ENCODE measurements at regions not wholly inside any gene's neighbourhood (a gene's known extent, or its start where the extent isn't known, plus 50 kb on each side); places are given as distances from the start of the nearest gene placed in this dataset.

GRCh38 chr6:66675906-66676305 is 968.9 kb upstream of the EYS start:
- H3K4me3 Mint-ChIP-seq, result no peak overlapping the region
- H3K27me3 Mint-ChIP-seq, result no peaks in the 10 kb centered on the region
- H3K36me3 Mint-ChIP-seq, result no peaks in the 10 kb centered on the region
- H3K27ac Mint-ChIP-seq, result no peak overlapping the region
- peaks cover 0 to 3% (median 2%) of the 10 kb centered on the region in 3 donors for H3K9me3 Mint-ChIP-seq
- no peaks in the 10 kb centered on the region for H3K4me1 Mint-ChIP-seq

- H3K36me3 Mint-ChIP-seq, result no peaks in the 10 kb centered on the region
- no peaks in the 10 kb centered on the region for H3K4me1 Mint-ChIP-seq
- no peak overlapping the region for H3K27ac Mint-ChIP-seq
- no peaks in the 10 kb centered on the region for H3K27me3 Mint-ChIP-seq
- peaks cover 0 to 3% (median 0%) of the 10 kb centered on the region in 3 donors for H3K9me3 Mint-ChIP-seq
- no peak overlapping the region for H3K4me3 Mint-ChIP-seq
These were observed 957.1 kb upstream of the EYS start for GRCh38 chr6:66664112-66664511.

GRCh38 chr6:66662721-66663507 is 955.9 kb upstream of the EYS start:
- Mint-ChIP-seq H3K27ac (no peak overlapping the region), H3K36me3 (no peaks in the 10 kb centered on the region), H3K27me3 (no peaks in the 10 kb centered on the region), H3K4me1 (no peaks in the 10 kb centered on the region), H3K9me3 (peaks cover 0 to 2% (median 0%) of the 10 kb centered on the region in 3 donors), H3K4me3 (no peak overlapping the region)

GRCh38 chr6:66662196-66662595 is 955.2 kb upstream of the EYS start:
- H3K36me3 Mint-ChIP-seq, result no peaks in the 10 kb centered on the region
- no peaks in the 10 kb centered on the region for H3K4me1 Mint-ChIP-seq
- peaks cover 0 to 2% (median under 1%) of the 10 kb centered on the region in 3 donors for H3K9me3 Mint-ChIP-seq
- no peak overlapping the region for H3K27ac Mint-ChIP-seq
- no peaks in the 10 kb centered on the region for H3K27me3 Mint-ChIP-seq
- no peak overlapping the region for H3K4me3 Mint-ChIP-seq

GRCh38 chr6:66655420-66655819 is 948.4 kb upstream of the EYS start:
- Mint-ChIP-seq H3K27me3 (no peaks in the 10 kb centered on the region), H3K4me1 (no peaks in the 10 kb centered on the region)

GRCh38 chr6:66638518-66638917 is 931.5 kb upstream of the EYS start:
- Mint-ChIP-seq H3K4me1 (no peaks in the 10 kb centered on the region), H3K27ac (no peak overlapping the region), H3K27me3 (no peaks in the 10 kb centered on the region), H3K9me3 (peaks cover 0 to 8% (median under 1%) of the 10 kb centered on the region in 3 donors), H3K4me3 (no peak overlapping the region), H3K36me3 (peaks cover 1% of the 10 kb centered on the region)

More at GRCh38 chr6:66655420-66655819, 948.4 kb upstream of the EYS start:
- Mint-ChIP-seq H3K27ac (no peak overlapping the region), H3K36me3 (no peaks in the 10 kb centered on the region), H3K9me3 (peaks cover 0 to 8% (median 2%) of the 10 kb centered on the region in 3 donors), H3K4me3 (no peak overlapping the region)

- H3K36me3 Mint-ChIP-seq, result peaks cover 1% of the 10 kb centered on the region
These were observed 931.1 kb upstream of the EYS start for GRCh38 chr6:66638099-66638498.

GRCh38 chr6:66628917-66629316 is 921.9 kb upstream of the EYS start:
- peaks cover 2% of the 10 kb centered on the region for H3K27me3 Mint-ChIP-seq
- no peak overlapping the region for H3K4me3 Mint-ChIP-seq
- H3K36me3 Mint-ChIP-seq, result no peaks in the 10 kb centered on the region
- peaks cover 0 to 3% (median 2%) of the 10 kb centered on the region in 3 donors for H3K9me3 Mint-ChIP-seq
- no peaks in the 10 kb centered on the region for H3K4me1 Mint-ChIP-seq
- no peak overlapping the region for H3K27ac Mint-ChIP-seq

More at GRCh38 chr6:66638099-66638498, 931.1 kb upstream of the EYS start:
- H3K27ac Mint-ChIP-seq, result no peak overlapping the region
- H3K27me3 Mint-ChIP-seq, result no peaks in the 10 kb centered on the region
- peaks cover 0 to 8% (median 0%) of the 10 kb centered on the region in 3 donors for H3K9me3 Mint-ChIP-seq
- no peaks in the 10 kb centered on the region for H3K4me1 Mint-ChIP-seq
- H3K4me3 Mint-ChIP-seq, result no peak overlapping the region

GRCh38 chr6:66623050-66623449 is 916.0 kb upstream of the EYS start:
- H3K9me3 Mint-ChIP-seq, result peaks cover 0 to 6% (median 0%) of the 10 kb centered on the region in 3 donors
- no peak overlapping the region for H3K27ac Mint-ChIP-seq
- H3K27me3 Mint-ChIP-seq, result peaks cover 2% of the 10 kb centered on the region
- no peak overlapping the region for H3K4me3 Mint-ChIP-seq
- no peaks in the 10 kb centered on the region for H3K4me1 Mint-ChIP-seq
- no peaks in the 10 kb centered on the region for H3K36me3 Mint-ChIP-seq

GRCh38 chr6:66605971-66606370 is 898.9 kb upstream of the EYS start:
- peaks cover 1 to 12% (median 5%) of the 10 kb centered on the region in 3 donors for H3K9me3 Mint-ChIP-seq

GRCh38 chr6:66605011-66605410 is 898.0 kb upstream of the EYS start:
- Mint-ChIP-seq H3K36me3 (no peaks in the 10 kb centered on the region), H3K4me3 (no peak overlapping the region), H3K9me3 (peaks cover 1 to 12% (median 5%) of the 10 kb centered on the region in 3 donors), H3K4me1 (no peaks in the 10 kb centered on the region), H3K27ac (no peak overlapping the region), H3K27me3 (no peaks in the 10 kb centered on the region)

More at GRCh38 chr6:66605971-66606370, 898.9 kb upstream of the EYS start:
- no peak overlapping the region for H3K27ac Mint-ChIP-seq
- no peak overlapping the region for H3K4me3 Mint-ChIP-seq
- no peaks in the 10 kb centered on the region for H3K4me1 Mint-ChIP-seq
- H3K36me3 Mint-ChIP-seq, result no peaks in the 10 kb centered on the region
- H3K27me3 Mint-ChIP-seq, result no peaks in the 10 kb centered on the region

GRCh38 chr6:66599541-66599940 is 892.5 kb upstream of the EYS start:
- Mint-ChIP-seq H3K36me3 (no peaks in the 10 kb centered on the region), H3K4me3 (no peak overlapping the region), H3K4me1 (no peaks in the 10 kb centered on the region), H3K27me3 (no peaks in the 10 kb centered on the region), H3K27ac (no peak overlapping the region), H3K9me3 (peaks cover 1 to 5% (median 3%) of the 10 kb centered on the region in 3 donors)

- peaks cover 0 to 6% (median 0%) of the 10 kb centered on the region in 3 donors for H3K9me3 Mint-ChIP-seq
- no peaks in the 10 kb centered on the region for H3K36me3 Mint-ChIP-seq
- H3K27me3 Mint-ChIP-seq, result no peaks in the 10 kb centered on the region
- no peaks in the 10 kb centered on the region for H3K4me1 Mint-ChIP-seq
- H3K4me3 Mint-ChIP-seq, result no peak overlapping the region
- no peak overlapping the region for H3K27ac Mint-ChIP-seq
These were observed 871.3 kb upstream of the EYS start for GRCh38 chr6:66578362-66578761.

GRCh38 chr6:66568271-66568670 is 861.2 kb upstream of the EYS start:
- Mint-ChIP-seq H3K36me3 (no peaks in the 10 kb centered on the region), H3K27me3 (no peaks in the 10 kb centered on the region), H3K4me1 (no peaks in the 10 kb centered on the region), H3K4me3 (no peak overlapping the region), H3K27ac (no peak overlapping the region), H3K9me3 (no peaks in the 10 kb centered on the region)

GRCh38 chr6:66561479-66561878 is 854.5 kb upstream of the EYS start:
- H3K27me3 Mint-ChIP-seq, result no peaks in the 10 kb centered on the region
- H3K4me1 Mint-ChIP-seq, result no peaks in the 10 kb centered on the region
- no peak overlapping the region for H3K27ac Mint-ChIP-seq
- no peaks in the 10 kb centered on the region for H3K9me3 Mint-ChIP-seq
- no peak overlapping the region for H3K4me3 Mint-ChIP-seq
- no peaks in the 10 kb centered on the region for H3K36me3 Mint-ChIP-seq

GRCh38 chr6:66558189-66558588 is 851.2 kb upstream of the EYS start:
- no peaks in the 10 kb centered on the region for H3K36me3 Mint-ChIP-seq
- H3K4me3 Mint-ChIP-seq, result no peak overlapping the region
- H3K9me3 Mint-ChIP-seq, result peaks cover 3 to 20% (median 5%) of the 10 kb centered on the region in 3 donors
- H3K4me1 Mint-ChIP-seq, result no peaks in the 10 kb centered on the region
- H3K27me3 Mint-ChIP-seq, result no peaks in the 10 kb centered on the region
- H3K27ac Mint-ChIP-seq, result no peak overlapping the region
